Natural killer cell treated with Interleukin-12 subunit alpha and Interleukin-12 subunit beta and Interleukin-15 and Interleukin-18, amount 100 ng/mL, for 72 hours (primary cell): ENCODE measurements at regions not wholly inside any gene's neighbourhood (a gene's known extent, or its start where the extent isn't known, plus 50 kb on each side); places are given as distances from the start of the nearest gene placed in this dataset.

Experiments
- ATAC-seq, 2 donors: fragments of 150-1000 bp; cut with Tn5 transposase in 1 of 2; sonication (Bioruptor Pico), chemical (Tn5 transposase) in 1 of 2; 2 replicates each; pipeline ENCODE4 v1.10.0; 2021
- DNase-seq: peaks from one replicate; pipeline ENCODE4 v3.0.0; 2022; ENCODE audit warnings: low spot score
- H3K27ac Mint-ChIP-seq, 2 donors: 1 replicate in 1 of 2; 2 replicates in 1 of 2; pipeline ENCODE4 v1.8.0; 2022; ENCODE audit warnings: mixed read lengths in 2 of 2, mild to moderate bottlenecking in 1 of 2, moderate library complexity in 1 of 2
- H3K27me3 Mint-ChIP-seq, 2 donors: 1 replicate in 1 of 2; 2 replicates in 1 of 2; pipeline ENCODE4 v1.8.0; 2022; ENCODE audit warnings: mixed read lengths in 2 of 2
- H3K36me3 Mint-ChIP-seq: one replicate; pipeline ENCODE4 v1.8.0; 2022; ENCODE audit warnings: mixed read lengths
- H3K4me1 Mint-ChIP-seq, 2 donors: 1 replicate in 1 of 2; 2 replicates in 1 of 2; pipeline ENCODE4 v1.8.0; 2022; ENCODE audit warnings: low read depth in 2 of 2, mixed read lengths in 2 of 2, mild to moderate bottlenecking in 1 of 2
- H3K4me3 Mint-ChIP-seq: one replicate; pipeline ENCODE4 v1.8.0; 2022; ENCODE audit warnings: mixed read lengths
- H3K9me3 Mint-ChIP-seq: 2 replicates; pipeline ENCODE4 v1.8.0; 2022; ENCODE audit warnings: mixed read lengths

DNA sequence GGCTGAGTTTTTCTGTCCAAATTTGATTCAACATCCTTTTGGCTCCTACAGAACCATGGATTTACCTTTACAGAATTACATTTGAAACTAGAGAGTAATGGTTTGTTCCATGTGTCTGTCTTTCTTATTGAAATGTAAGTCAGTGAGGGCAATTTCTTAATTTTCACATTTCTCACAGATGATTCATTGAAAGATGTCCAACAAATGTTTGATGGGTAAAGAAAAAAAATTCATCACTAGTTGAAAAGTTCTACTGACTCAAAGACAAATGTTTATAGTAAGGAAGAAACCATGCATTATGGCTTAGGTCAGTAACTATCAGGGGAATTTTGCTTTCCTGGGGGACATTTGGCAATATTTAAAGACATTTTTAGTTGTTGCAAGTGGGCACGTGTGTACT lies 131.6 kb upstream of the TRPM3 start:
- H3K4me1 Mint-ChIP-seq, result no peaks in the 10 kb centered on the region
- H3K36me3 Mint-ChIP-seq, result no peaks in the 10 kb centered on the region
- no peak overlapping the region for H3K4me3 Mint-ChIP-seq
- ATAC-seq (no peak), DNase-seq (no peak)
- H3K9me3 Mint-ChIP-seq, result no peaks in the 10 kb centered on the region
- peaks cover 0 to 7% of the 10 kb centered on the region in 2 donors for H3K27me3 Mint-ChIP-seq
- no peak overlapping the region for H3K27ac Mint-ChIP-seq

DNA sequence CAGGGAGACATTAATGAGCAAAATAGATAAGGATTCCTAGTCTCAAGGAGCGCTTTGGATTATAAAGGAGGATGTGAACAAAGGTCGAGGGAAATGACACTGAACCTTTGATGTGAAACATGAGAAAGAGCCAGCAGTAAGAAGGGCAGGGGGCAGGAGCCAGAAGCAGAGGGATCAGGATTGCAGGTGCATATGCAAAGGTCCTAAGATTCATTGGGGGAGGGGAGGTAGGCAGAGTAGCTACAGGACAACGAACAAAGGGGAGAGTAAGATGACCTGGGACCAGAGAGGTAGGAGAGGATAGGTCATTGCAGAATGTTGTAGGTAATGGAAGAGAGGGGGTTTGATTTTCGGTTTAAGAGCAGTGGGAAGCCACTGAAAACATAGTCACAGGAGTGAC lies 129.2 kb upstream of the TRPM3 start:
- no peaks in the 10 kb centered on the region for H3K4me1 Mint-ChIP-seq
- no peak overlapping the region for H3K27ac Mint-ChIP-seq
- H3K36me3 Mint-ChIP-seq, result no peaks in the 10 kb centered on the region
- DNase-seq (no peak), ATAC-seq (no peak)
- no peak overlapping the region for H3K4me3 Mint-ChIP-seq
- peaks cover 0 to 7% of the 10 kb centered on the region in 2 donors for H3K27me3 Mint-ChIP-seq
- no peaks in the 10 kb centered on the region for H3K9me3 Mint-ChIP-seq

DNA sequence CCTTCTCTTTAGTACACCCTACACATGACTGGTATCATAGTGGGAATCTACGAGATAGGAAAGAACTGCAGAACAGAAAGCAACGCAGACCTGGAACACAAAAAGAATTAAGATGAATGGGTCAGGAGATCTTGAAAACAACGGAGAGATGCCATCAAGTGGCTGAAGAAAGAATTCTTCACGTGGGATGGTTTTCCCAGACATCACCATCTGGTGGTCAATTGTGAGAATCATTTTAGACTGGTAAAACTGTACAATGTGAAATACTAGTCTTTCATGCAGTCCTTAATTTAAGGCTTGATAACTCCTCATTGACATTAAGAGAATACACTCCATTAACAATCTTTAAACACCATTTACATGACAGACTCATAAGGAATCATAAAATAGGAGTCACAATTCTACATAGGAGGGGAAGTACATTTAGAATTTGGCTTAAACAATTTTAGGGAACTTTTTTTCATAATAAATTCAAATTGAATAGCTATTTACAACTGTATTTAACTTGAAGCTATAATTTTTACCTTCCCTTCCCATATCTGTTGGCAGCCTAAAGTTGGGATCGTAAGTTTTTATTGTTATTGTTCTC lies 128.4 kb upstream of the TRPM3 start:
- Mint-ChIP-seq H3K27me3 (peaks cover 1 to 7% of the 10 kb centered on the region in 2 donors), H3K4me3 (no peak overlapping the region), H3K4me1 (no peaks in the 10 kb centered on the region), H3K9me3 (no peaks in the 10 kb centered on the region), H3K36me3 (no peaks in the 10 kb centered on the region), H3K27ac (no peak overlapping the region)
- DNase-seq, result no peak
- no peak for ATAC-seq

DNA sequence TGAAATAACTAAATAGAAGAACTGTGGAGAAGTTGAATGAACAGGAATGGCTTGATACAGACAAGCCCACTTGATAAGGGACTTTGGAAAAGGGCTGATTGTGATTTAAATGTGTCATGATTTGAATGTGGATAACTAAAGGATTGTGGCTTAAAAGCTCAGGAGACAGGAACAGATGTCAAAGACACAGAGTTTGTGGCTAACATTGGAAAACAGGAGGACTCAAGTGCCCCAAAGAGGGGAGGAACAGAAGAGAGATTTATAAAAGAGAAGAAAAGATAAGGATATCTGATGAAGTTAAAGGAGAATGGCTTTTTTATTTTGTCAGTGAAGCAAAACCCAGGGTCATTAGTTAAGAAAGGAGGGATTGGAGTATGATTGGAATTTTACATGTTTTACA lies 124.2 kb upstream of the TRPM3 start:
- Mint-ChIP-seq H3K36me3 (no peaks in the 10 kb centered on the region), H3K27ac (no peak overlapping the region), H3K9me3 (no peaks in the 10 kb centered on the region)

DNA sequence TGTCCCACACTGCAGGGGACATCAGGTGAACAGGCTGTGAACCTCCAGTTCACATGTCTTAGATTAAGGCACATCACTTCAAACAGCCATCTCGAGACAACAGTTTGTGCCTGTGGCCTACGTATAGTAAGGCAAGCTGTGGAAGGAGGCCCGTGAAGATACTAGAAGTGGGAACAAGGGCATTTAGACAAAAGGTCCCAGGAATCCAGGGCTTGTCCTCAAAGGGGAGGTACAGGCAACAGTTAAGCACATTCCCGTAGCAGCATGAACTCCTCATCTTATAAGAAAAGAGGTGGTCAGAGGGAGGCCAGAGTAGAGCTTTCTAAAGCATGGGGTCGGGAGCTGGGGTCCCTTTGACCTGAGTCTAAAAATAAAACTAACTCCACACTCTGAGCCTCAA lies 122.5 kb upstream of the TRPM3 start:
- no peaks in the 10 kb centered on the region for H3K9me3 Mint-ChIP-seq
- no peak for ATAC-seq
- DNase-seq, result no peak
- H3K36me3 Mint-ChIP-seq, result no peaks in the 10 kb centered on the region
- no peak overlapping the region for H3K4me3 Mint-ChIP-seq
- H3K4me1 Mint-ChIP-seq, result no peaks in the 10 kb centered on the region
- no peak overlapping the region for H3K27ac Mint-ChIP-seq
- H3K27me3 Mint-ChIP-seq, result peaks cover 0 to 7% of the 10 kb centered on the region in 2 donors

More for the DNA sequence above, 124.2 kb upstream of the TRPM3 start:
- no peak for DNase-seq
- no peak for ATAC-seq
- peaks cover 5 to 7% of the 10 kb centered on the region in 2 donors for H3K27me3 Mint-ChIP-seq
- H3K4me1 Mint-ChIP-seq, result no peaks in the 10 kb centered on the region
- H3K4me3 Mint-ChIP-seq, result no peak overlapping the region

DNA sequence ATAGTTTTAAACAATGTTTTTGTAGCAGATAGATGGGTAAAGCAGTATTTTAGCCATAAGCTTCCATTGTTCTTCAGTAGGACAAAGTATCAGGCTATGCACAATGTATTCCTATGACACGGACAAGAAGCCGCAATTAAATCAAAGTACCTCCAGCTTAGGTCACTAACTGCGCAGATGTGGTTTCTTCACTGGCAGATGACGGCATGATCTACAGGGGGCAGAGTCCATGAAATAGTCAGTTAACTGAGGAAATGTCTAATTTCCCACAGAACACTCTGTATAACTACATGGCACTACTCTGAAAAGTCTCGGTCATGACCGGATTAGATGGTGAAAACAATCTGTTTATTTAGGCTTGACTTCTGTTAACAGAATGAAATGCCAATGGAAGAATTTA lies 120.7 kb upstream of the TRPM3 start:
- Mint-ChIP-seq H3K27ac (no peak overlapping the region), H3K36me3 (no peaks in the 10 kb centered on the region), H3K4me3 (no peak overlapping the region), H3K27me3 (peaks cover 0 to 7% of the 10 kb centered on the region in 2 donors), H3K4me1 (no peaks in the 10 kb centered on the region), H3K9me3 (no peaks in the 10 kb centered on the region)
- DNase-seq (no peak), ATAC-seq (no peak)

DNA sequence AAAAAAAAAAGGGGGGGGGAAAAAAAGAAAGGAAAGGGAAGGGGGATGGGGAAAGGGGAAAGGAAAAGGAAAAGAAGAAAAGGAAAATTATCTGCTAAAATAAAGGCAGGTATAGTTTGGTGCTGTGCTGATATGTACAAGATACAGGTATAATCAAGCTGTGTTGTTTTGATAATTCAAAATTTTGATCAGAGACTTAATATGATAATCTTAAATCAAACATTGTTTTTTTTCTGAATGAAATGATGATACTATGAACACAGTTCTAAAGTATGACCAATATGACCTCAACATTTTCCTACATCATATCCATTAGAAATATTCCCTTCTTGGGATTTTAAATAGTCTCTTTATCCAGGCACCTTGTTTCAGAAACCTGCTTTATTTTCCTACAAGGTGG lies 115.6 kb upstream of the TRPM3 start:
- ATAC-seq (no peak), DNase-seq (no peak)
- no peaks in the 10 kb centered on the region for H3K27me3 Mint-ChIP-seq
- no peaks in the 10 kb centered on the region for H3K4me1 Mint-ChIP-seq
- no peak overlapping the region for H3K4me3 Mint-ChIP-seq
- H3K36me3 Mint-ChIP-seq, result no peaks in the 10 kb centered on the region
- peaks cover 3% of the 10 kb centered on the region for H3K9me3 Mint-ChIP-seq
- no peak overlapping the region for H3K27ac Mint-ChIP-seq

DNA sequence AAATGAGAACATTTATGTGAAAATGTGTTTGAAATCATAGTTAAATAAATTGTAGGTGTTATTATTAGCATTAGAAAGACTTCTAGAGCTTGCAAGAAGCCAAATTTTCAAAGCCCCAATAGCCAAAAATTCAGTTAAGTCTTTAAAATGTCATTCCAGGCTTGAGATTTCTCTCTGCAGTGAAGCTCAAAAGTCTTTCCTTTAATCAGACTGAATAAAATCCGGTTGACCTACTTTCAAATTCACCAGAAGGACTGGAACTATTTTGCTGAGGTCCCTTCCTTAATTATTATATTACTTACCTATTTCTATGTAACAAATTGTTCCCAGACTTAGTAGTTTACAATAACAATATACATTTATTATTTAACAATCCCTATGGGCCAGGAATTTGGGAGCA lies 112.2 kb upstream of the TRPM3 start:
- Mint-ChIP-seq H3K4me3 (no peak overlapping the region), H3K27me3 (no peaks in the 10 kb centered on the region), H3K27ac (no peak overlapping the region), H3K36me3 (no peaks in the 10 kb centered on the region), H3K4me1 (no peaks in the 10 kb centered on the region), H3K9me3 (peaks cover 3% of the 10 kb centered on the region)
- DNase-seq (no peak), ATAC-seq (no peak)

DNA sequence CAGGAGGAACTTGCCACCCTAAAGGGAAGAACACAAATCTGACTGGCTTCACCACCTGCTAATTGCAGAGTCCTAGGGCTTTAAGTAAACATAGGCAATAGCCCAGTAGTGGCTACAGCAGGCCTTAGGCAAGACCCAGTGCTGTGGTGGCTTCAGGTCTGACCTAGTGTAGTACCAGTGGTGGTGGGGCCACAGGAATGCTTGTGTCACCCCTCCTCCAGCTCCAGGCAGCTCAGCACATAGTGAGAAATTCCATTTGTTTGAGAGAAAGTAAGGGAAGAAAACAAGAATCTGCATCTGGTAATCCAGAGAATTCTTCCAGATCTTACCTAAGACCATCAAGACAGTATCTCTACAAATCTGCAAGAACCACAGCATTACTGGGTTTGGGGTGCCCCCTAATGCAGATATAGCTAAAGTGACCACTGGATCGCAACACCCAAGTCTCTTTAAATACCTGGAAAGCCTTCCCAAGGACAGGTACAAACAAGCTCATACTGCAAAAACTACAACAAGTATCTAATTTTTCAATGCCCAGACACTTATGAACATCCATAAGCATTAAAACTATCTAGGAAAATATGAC lies 102.6 kb upstream of the TRPM3 start:
- DNase-seq (no peak), ATAC-seq (no peak)
- H3K4me1 Mint-ChIP-seq, result no peaks in the 10 kb centered on the region
- H3K4me3 Mint-ChIP-seq, result no peak overlapping the region
- no peak overlapping the region for H3K27ac Mint-ChIP-seq
- no peaks in the 10 kb centered on the region for H3K27me3 Mint-ChIP-seq
- H3K9me3 Mint-ChIP-seq, result peaks cover 3% of the 10 kb centered on the region
- H3K36me3 Mint-ChIP-seq, result no peaks in the 10 kb centered on the region

DNA sequence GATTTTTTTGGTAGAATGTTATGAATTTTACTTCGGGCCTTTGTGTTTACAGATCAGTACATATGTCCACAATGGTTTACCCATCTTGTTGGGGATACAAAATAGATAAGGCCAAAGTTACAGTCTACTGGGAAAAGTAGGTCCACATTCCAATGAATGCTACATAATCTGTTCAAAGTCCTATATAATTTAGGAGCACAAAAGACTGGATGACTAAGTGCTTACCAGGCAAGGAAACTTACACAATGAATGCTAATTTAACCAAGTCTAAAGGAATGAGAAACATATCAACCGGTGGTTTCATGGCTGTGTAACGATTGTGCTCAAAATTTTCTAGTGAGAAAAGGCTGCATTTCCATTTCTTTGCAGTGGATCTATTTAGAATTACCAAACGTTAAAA lies 97.4 kb upstream of the TRPM3 start:
- Mint-ChIP-seq H3K4me1 (no peaks in the 10 kb centered on the region), H3K36me3 (no peaks in the 10 kb centered on the region), H3K4me3 (no peak overlapping the region), H3K9me3 (no peaks in the 10 kb centered on the region), H3K27ac (no peak overlapping the region), H3K27me3 (no peaks in the 10 kb centered on the region)
- DNase-seq, result no peak
- no peak for ATAC-seq

DNA sequence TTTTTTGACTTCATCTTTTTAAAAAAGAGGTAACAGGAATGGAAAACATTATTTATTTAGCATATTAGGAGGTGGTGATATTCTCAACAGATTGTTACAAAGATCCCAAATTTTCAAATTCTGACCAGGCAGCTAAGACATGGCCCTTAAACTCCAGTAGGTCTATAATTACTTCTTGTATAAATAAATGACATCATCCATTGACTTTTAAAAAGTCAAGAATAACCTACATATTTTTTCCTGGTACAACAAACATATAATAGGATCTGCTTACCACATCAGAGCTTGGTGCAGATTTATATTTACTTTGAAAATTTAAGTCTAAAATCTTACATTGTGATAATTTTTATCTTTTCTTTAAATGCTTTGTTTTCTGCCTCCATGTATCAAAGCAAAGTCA lies 92.2 kb upstream of the TRPM3 start:
- H3K9me3 Mint-ChIP-seq, result no peaks in the 10 kb centered on the region
- H3K4me1 Mint-ChIP-seq, result no peaks in the 10 kb centered on the region

DNA sequence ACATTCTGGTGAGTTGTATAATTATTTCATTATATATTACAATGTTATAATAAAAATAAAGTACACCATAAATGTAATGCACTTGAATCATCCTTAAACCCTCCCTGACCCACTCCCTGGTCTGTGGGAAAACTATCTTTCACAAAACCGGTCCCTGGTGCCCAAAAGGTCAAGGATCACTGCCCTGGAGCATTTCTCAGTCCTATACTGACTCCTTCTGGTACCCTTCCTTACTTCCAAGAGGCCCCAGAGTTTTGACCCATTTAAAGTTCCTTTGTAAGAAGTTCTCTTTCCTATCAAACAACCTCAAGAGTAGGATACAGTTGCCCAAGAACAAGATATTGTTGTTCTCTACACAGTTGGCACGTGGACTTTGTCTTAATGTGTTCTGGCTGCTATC lies 88.9 kb upstream of the TRPM3 start:
- Mint-ChIP-seq H3K36me3 (no peaks in the 10 kb centered on the region), H3K4me3 (no peak overlapping the region), H3K27me3 (no peaks in the 10 kb centered on the region), H3K4me1 (no peaks in the 10 kb centered on the region), H3K9me3 (no peaks in the 10 kb centered on the region), H3K27ac (no peak overlapping the region)
- ATAC-seq (no peak), DNase-seq (no peak)

More for the DNA sequence above, 92.2 kb upstream of the TRPM3 start:
- no peak for ATAC-seq
- no peaks in the 10 kb centered on the region for H3K27me3 Mint-ChIP-seq
- H3K4me3 Mint-ChIP-seq, result no peak overlapping the region
- H3K27ac Mint-ChIP-seq, result no peak overlapping the region
- DNase-seq, result no peak
- no peaks in the 10 kb centered on the region for H3K36me3 Mint-ChIP-seq

DNA sequence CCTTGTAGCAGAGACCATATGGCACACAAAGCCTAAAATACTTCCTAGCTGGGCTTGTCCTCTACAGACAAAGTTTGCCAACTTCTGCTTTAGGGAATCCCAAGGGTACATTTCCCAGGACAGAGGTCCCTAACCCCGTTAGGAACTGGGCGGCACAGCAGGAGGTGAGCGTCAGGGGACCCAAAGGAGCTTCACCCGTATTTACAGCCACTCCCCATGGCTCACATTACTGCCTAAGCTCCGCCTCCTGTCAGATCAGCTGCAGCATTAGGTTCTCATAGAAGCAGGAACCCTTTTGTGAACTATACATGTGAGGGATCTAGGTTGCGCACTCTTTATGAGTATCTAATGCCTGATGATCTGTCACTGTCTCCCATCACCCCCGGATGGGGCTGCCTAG lies 88.5 kb upstream of the TRPM3 start:
- Mint-ChIP-seq H3K27ac (no peak overlapping the region), H3K4me3 (no peak overlapping the region), H3K4me1 (no peaks in the 10 kb centered on the region), H3K27me3 (no peaks in the 10 kb centered on the region), H3K36me3 (no peaks in the 10 kb centered on the region), H3K9me3 (no peaks in the 10 kb centered on the region)
- no peak for DNase-seq
- no peak for ATAC-seq

DNA sequence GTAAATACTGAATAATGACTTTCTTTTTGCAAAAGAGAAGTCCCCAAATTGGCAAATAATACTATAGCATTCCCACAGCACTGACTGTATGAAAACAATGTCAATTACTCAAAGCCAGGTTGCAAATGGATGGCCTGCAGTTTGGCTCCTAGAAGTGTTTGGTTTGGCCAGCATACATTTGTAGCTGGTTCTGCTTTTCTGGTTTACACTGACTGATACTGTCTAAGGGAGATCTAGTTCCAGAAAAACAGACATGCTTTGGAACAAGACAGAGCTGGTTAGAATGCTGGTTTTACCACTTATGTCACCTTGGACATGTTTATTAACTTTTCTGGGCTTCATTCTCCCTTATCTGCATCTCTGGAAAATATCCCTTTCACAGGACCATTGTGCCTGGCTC lies 81.5 kb upstream of the TRPM3 start:
- Mint-ChIP-seq H3K4me3 (no peak overlapping the region), H3K4me1 (no peaks in the 10 kb centered on the region), H3K36me3 (peaks cover 5% of the 10 kb centered on the region), H3K27me3 (no peaks in the 10 kb centered on the region), H3K27ac (no peak overlapping the region), H3K9me3 (peaks cover 10% of the 10 kb centered on the region)
- DNase-seq, result no peak
- no peak for ATAC-seq

DNA sequence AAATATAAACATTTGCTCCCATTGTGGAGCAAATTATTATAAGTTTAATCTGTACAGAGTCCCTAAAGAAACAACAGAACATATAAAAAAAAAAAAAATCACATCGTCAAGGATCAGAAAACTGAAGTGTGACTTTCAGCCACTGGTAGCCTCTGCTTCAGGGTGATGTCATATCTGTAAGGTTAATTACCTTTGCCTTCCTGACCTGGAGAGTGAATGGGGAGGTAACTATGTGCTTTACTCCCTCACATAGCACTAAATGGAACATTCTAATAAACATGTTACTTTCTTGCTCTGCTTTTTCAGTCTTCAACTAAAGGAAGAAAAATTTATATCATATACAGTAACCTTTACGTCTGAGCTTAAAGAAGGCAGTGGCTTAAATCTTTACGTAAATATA lies 70.3 kb upstream of the TRPM3 start:
- H3K27ac Mint-ChIP-seq, result no peak overlapping the region
- H3K27me3 Mint-ChIP-seq, result no peaks in the 10 kb centered on the region
- ATAC-seq, result no peak
- H3K36me3 Mint-ChIP-seq, result no peaks in the 10 kb centered on the region
- no peaks in the 10 kb centered on the region for H3K4me1 Mint-ChIP-seq
- no peak for DNase-seq
- no peak overlapping the region for H3K4me3 Mint-ChIP-seq
- H3K9me3 Mint-ChIP-seq, result peaks cover 10% of the 10 kb centered on the region
